GM12878 (cell line): ENCODE measurements at regions not wholly inside any gene's neighbourhood (a gene's known extent, or its start where the extent isn't known, plus 50 kb on each side); places are given as distances from the start of the nearest gene placed in this dataset.
A peak's percentile ranks its signal among the peaks of the same experiment; 100 is the strongest.

ENCODE experiments used
- ASH2L ChIP-seq: fragments of 300-600, 200-600 bp; sonication (generic); IDR thresholded peaks from 2 replicates; pipeline ENCODE4 v1.6.1; 2017; ENCODE audit warnings: low read depth, mild to moderate bottlenecking, borderline replicate concordance
- BCL11A ChIP-seq: IDR thresholded peaks from 2 replicates; pipeline ENCODE4 v1.6.1; 2011; ENCODE audit warnings: low read depth, low read length
- ETV6 ChIP-seq, 2 experiments: fragments of 450-650 bp in 1 of 2; IDR thresholded peaks in 1 of 2; conservative IDR thresholded peaks in 1 of 2; 2 replicates each; pipeline ENCODE4 v1.6.1; 2014; ENCODE audit warnings: antibody characterized with exemption in 1 of 2, borderline replicate concordance in 1 of 2, low read depth in 1 of 2, mild to moderate bottlenecking in 1 of 2, moderate library complexity in 1 of 2
- HDAC6 ChIP-seq: fragments of 200-600 bp; sonication (generic); IDR thresholded peaks from one replicate; pipeline ENCODE4 v1.8.0; 2017; ENCODE audit warnings: antibody characterized with exemption; ENCODE audit not compliant: unreplicated experiment
- MAX ChIP-seq: IDR thresholded peaks from 2 replicates; pipeline ENCODE4 v1.6.1; 2012; ENCODE audit warnings: low read depth, low read length, improper control_type of control experiment
- NR2C2 ChIP-seq: IDR thresholded peaks from 2 replicates; pipeline ENCODE4 v1.6.1; 2011; ENCODE audit warnings: borderline replicate concordance, low read depth; ENCODE audit not compliant: control insufficient read depth, insufficient read length
- NRF1 ChIP-seq: conservative IDR thresholded peaks from 2 replicates; pipeline ENCODE4 v1.6.1; 2011; ENCODE audit warnings: mild to moderate bottlenecking, low read depth, low read length, improper control_type of control experiment
- PML ChIP-seq: IDR thresholded peaks from 2 replicates; pipeline ENCODE4 v1.6.1; 2012; ENCODE audit warnings: low read length, inconsistent platforms
- SIN3A ChIP-seq: IDR thresholded peaks from 2 replicates; pipeline ENCODE4 v1.6.1; 2012; ENCODE audit warnings: low read depth, low read length, improper control_type of control experiment
- SMAD1 ChIP-seq: fragments of 450-650 bp; IDR thresholded peaks from 2 replicates; pipeline ENCODE4 v1.6.1; 2018; ENCODE audit warnings: mild to moderate bottlenecking, low read depth; ENCODE audit not compliant: partially characterized antibody
- SMARCA5 ChIP-seq: fragments of 450-650 bp; IDR thresholded peaks from 2 replicates; pipeline ENCODE4 v1.6.1; 2017; ENCODE audit warnings: mild to moderate bottlenecking
- TCF7 ChIP-seq: IDR thresholded peaks from 2 replicates; pipeline ENCODE4 v1.6.1; 2014; ENCODE audit warnings: antibody characterized with exemption, borderline replicate concordance
- WRNIP1 ChIP-seq: IDR thresholded peaks from 2 replicates; pipeline ENCODE4 v1.6.1; 2011; ENCODE audit warnings: low read depth, low read length, improper control_type of control experiment, borderline replicate concordance
- ZBTB11 ChIP-seq: fragments of 450-650 bp; formaldehyde crosslinking; IDR thresholded peaks from 2 replicates; pipeline ENCODE4 v1.5.0; 2022; ENCODE audit warnings: mild to moderate bottlenecking, missing genetic modification characterization
- ZNF24 ChIP-seq: fragments of 450-650 bp; IDR thresholded peaks from 2 replicates; pipeline ENCODE4 v1.6.1; 2017; ENCODE audit warnings: antibody characterized with exemption, mild to moderate bottlenecking
- ZNF274 ChIP-seq: IDR thresholded peaks from one replicate; pipeline ENCODE4 v1.8.0; 2011; ENCODE audit not compliant: insufficient read length, insufficient read depth
- ZNF384 ChIP-seq: IDR thresholded peaks from 2 replicates; pipeline ENCODE4 v1.6.1; 2012; ENCODE audit warnings: low read depth, mild to moderate bottlenecking, low read length, improper control_type of control experiment, borderline replicate concordance
- TF ChIP-seq, protein P1 (sequence below), 3 experiments: IDR thresholded peaks in 2 of 3; conservative IDR thresholded peaks in 1 of 3; 2 replicates each; pipeline ENCODE4 v1.5.1; 2011; ENCODE audit warnings: low read depth in 3 of 3, low read length in 3 of 3, mild to moderate bottlenecking in 3 of 3, control low read depth in 2 of 3, moderate library complexity in 2 of 3, inconsistent platforms in 1 of 3, mixed read lengths in 1 of 3; ENCODE audit not compliant: control insufficient read depth in 2 of 3, insufficient read depth in 1 of 3; ENCODE audit errors: extremely low read depth in 1 of 3
- TF ChIP-seq, protein P2 (sequence below): fragments of 150-350 bp; IDR thresholded peaks from 2 replicates; pipeline ENCODE4 v1.6.1; 2016; ENCODE audit warnings: low read depth, low read length
- TF ChIP-seq, protein P3 (sequence below): IDR thresholded peaks from 2 replicates; pipeline ENCODE4 v1.6.1; 2012; ENCODE audit warnings: low read depth, low read length, improper control_type of control experiment

GRCh38 chr16:85528528-85529387 lies 84.4 kb upstream of the GSE1 start (continued):
- no peak for TF ChIP-seq ZBTB11 (CRISPR knock-in tag)
- no peak for TF ChIP-seq WRNIP1
- no peak for TF ChIP-seq PML
- TF ChIP-seq, protein P1, sequence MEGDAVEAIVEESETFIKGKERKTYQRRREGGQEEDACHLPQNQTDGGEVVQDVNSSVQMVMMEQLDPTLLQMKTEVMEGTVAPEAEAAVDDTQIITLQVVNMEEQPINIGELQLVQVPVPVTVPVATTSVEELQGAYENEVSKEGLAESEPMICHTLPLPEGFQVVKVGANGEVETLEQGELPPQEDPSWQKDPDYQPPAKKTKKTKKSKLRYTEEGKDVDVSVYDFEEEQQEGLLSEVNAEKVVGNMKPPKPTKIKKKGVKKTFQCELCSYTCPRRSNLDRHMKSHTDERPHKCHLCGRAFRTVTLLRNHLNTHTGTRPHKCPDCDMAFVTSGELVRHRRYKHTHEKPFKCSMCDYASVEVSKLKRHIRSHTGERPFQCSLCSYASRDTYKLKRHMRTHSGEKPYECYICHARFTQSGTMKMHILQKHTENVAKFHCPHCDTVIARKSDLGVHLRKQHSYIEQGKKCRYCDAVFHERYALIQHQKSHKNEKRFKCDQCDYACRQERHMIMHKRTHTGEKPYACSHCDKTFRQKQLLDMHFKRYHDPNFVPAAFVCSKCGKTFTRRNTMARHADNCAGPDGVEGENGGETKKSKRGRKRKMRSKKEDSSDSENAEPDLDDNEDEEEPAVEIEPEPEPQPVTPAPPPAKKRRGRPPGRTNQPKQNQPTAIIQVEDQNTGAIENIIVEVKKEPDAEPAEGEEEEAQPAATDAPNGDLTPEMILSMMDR (IDR thresholded peaks at IDR 0.05 in 2 of 3, conservative IDR thresholded peaks at IDR 0.05 in 1 of 3; ENCODE audit: control insufficient read depth in 2 of 3, extremely low read depth in 1 of 3, insufficient read depth in 1 of 3, low read depth in 3 of 3, low read length in 3 of 3), result peak; percentile 46 to 77 (median 60)
- TF ChIP-seq BCL11A, result no peak
- no peak for TF ChIP-seq HDAC6
- no peak for TF ChIP-seq SIN3A
- no peak for TF ChIP-seq TCF7
- TF ChIP-seq, protein P2, sequence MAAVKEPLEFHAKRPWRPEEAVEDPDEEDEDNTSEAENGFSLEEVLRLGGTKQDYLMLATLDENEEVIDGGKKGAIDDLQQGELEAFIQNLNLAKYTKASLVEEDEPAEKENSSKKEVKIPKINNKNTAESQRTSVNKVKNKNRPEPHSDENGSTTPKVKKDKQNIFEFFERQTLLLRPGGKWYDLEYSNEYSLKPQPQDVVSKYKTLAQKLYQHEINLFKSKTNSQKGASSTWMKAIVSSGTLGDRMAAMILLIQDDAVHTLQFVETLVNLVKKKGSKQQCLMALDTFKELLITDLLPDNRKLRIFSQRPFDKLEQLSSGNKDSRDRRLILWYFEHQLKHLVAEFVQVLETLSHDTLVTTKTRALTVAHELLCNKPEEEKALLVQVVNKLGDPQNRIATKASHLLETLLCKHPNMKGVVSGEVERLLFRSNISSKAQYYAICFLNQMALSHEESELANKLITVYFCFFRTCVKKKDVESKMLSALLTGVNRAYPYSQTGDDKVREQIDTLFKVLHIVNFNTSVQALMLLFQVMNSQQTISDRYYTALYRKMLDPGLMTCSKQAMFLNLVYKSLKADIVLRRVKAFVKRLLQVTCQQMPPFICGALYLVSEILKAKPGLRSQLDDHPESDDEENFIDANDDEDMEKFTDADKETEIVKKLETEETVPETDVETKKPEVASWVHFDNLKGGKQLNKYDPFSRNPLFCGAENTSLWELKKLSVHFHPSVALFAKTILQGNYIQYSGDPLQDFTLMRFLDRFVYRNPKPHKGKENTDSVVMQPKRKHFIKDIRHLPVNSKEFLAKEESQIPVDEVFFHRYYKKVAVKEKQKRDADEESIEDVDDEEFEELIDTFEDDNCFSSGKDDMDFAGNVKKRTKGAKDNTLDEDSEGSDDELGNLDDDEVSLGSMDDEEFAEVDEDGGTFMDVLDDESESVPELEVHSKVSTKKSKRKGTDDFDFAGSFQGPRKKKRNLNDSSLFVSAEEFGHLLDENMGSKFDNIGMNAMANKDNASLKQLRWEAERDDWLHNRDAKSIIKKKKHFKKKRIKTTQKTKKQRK, result no peak
- TF ChIP-seq, protein P3, sequence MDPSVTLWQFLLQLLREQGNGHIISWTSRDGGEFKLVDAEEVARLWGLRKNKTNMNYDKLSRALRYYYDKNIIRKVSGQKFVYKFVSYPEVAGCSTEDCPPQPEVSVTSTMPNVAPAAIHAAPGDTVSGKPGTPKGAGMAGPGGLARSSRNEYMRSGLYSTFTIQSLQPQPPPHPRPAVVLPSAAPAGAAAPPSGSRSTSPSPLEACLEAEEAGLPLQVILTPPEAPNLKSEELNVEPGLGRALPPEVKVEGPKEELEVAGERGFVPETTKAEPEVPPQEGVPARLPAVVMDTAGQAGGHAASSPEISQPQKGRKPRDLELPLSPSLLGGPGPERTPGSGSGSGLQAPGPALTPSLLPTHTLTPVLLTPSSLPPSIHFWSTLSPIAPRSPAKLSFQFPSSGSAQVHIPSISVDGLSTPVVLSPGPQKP, result no peak
- no peak for TF ChIP-seq ASH2L
- no peak for TF ChIP-seq ETV6 (conservative IDR thresholded peaks at IDR 0.05 in 1 of 2, IDR thresholded peaks at IDR 0.05 in 1 of 2; ENCODE audit: borderline replicate concordance in 1 of 2, low read depth in 1 of 2)
- no peak for TF ChIP-seq ZNF24
- TF ChIP-seq NRF1, result no peak
- no peak for TF ChIP-seq ZNF274
- TF ChIP-seq NR2C2, result no peak
- TF ChIP-seq ZNF384, result no peak
- peak; percentile 81 for TF ChIP-seq SMARCA5
- TF ChIP-seq SMAD1, result no peak
- no peak for TF ChIP-seq MAX
